GM12878 (cell line): ENCODE measurements at regions not wholly inside any gene's neighbourhood (a gene's known extent, or its start where the extent isn't known, plus 50 kb on each side); places are given as distances from the start of the nearest gene placed in this dataset.

Experiments
- BCL11A ChIP-seq: IDR thresholded peaks from 2 replicates; pipeline ENCODE4 v1.6.1; 2011; ENCODE audit warnings: low read depth, low read length
- CHD2 ChIP-seq: IDR thresholded peaks from 2 replicates; pipeline ENCODE4 v1.6.1; 2011; ENCODE audit warnings: low read depth, low read length, improper control_type of control experiment, borderline replicate concordance
- CHD4 ChIP-seq: fragments of 200-600 bp; sonication (generic); IDR thresholded peaks from 2 replicates; pipeline ENCODE4 v1.6.1; 2016; ENCODE audit warnings: mild to moderate bottlenecking
- CTCF ChIP-seq, 3 experiments: IDR thresholded peaks in 2 of 3; conservative IDR thresholded peaks in 1 of 3; 2 replicates each; pipeline ENCODE4 v1.5.1; 2011; ENCODE audit warnings: low read depth in 3 of 3, low read length in 3 of 3, mild to moderate bottlenecking in 3 of 3, control low read depth in 2 of 3, moderate library complexity in 2 of 3, inconsistent platforms in 1 of 3, mixed read lengths in 1 of 3; ENCODE audit not compliant: control insufficient read depth in 2 of 3, insufficient read depth in 1 of 3; ENCODE audit errors: extremely low read depth in 1 of 3
- FOXM1 ChIP-seq: IDR thresholded peaks from 2 replicates; pipeline ENCODE4 v1.6.1; 2012; ENCODE audit warnings: low read depth, mild to moderate bottlenecking, inconsistent platforms, low read length, moderate library complexity
- HDAC6 ChIP-seq: fragments of 200-600 bp; sonication (generic); IDR thresholded peaks from one replicate; pipeline ENCODE4 v1.8.0; 2017; ENCODE audit warnings: antibody characterized with exemption; ENCODE audit not compliant: unreplicated experiment
- MYC ChIP-seq: IDR thresholded peaks from 2 replicates; pipeline ENCODE4 v1.6.1; 2011; ENCODE audit warnings: mild to moderate bottlenecking, low read length, moderate library complexity, inconsistent platforms; ENCODE audit not compliant: insufficient read depth, insufficient replicate concordance, insufficient read length, severe bottlenecking
- POLR2A ChIP-seq: IDR thresholded peaks from 2 replicates; pipeline ENCODE4 v1.6.1; 2011; ENCODE audit warnings: low read depth, mild to moderate bottlenecking, low read length
- POLR2AphosphoS2 ChIP-seq: IDR thresholded peaks from 2 replicates; pipeline ENCODE4 v1.6.1; 2011; ENCODE audit warnings: low read depth, mild to moderate bottlenecking, low read length, improper control_type of control experiment, moderate library complexity
- REST ChIP-seq: IDR thresholded peaks from 2 replicates; pipeline ENCODE4 v1.6.1; 2012; ENCODE audit warnings: mild to moderate bottlenecking, low read depth, low read length
- SPI1 ChIP-seq: IDR thresholded peaks from 2 replicates; pipeline ENCODE4 v1.6.1; 2011; ENCODE audit warnings: low read depth, mild to moderate bottlenecking, low read length, moderate library complexity, borderline replicate concordance; ENCODE audit not compliant: insufficient read depth
- YY1 ChIP-seq: IDR thresholded peaks from 2 replicates; pipeline ENCODE4 v1.6.1; 2011; ENCODE audit warnings: low read depth, mild to moderate bottlenecking, low read length

GRCh38 chr16:80164966-80165550 is 375.7 kb upstream of the DYNLRB2 start:
- TF ChIP-seq MYC (no peak), CTCF (IDR thresholded peaks at IDR 0.05 in 2 of 3, conservative IDR thresholded peaks at IDR 0.05 in 1 of 3; ENCODE audit: control insufficient read depth in 2 of 3, extremely low read depth in 1 of 3, insufficient read depth in 1 of 3, low read depth in 3 of 3, low read length in 3 of 3) (no peak), YY1 (no peak), BCL11A (no peak), HDAC6 (no peak), SPI1 (no peak), POLR2AphosphoS2 (no peak), CHD2 (no peak), CHD4 (no peak), FOXM1 (no peak), POLR2A (no peak), REST (no peak)
